ENCODE measurements at regions not wholly inside any gene's neighbourhood (a gene's known extent, or its start where the extent isn't known, plus 50 kb on each side); places are given as distances from the start of the nearest gene placed in this dataset.

DNA sequence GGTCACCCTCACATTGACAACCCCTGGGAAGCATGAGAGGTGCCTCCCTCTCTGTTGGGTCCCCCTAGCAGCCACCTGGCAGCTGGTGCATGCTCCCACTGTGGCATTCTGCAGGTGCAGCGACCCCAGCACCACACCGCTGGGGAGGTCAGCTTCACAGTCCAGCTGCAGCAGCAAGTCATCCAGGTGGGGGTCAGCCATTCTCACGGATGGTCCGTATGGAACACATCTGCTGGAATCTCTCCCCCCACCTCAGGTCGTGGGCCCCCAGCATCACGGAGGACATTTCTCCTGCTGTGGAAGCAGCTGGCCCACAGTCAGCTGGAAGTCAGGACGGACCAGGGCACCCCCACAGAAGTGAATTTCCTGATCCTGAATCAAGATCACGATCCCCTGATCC, 201.3 kb downstream of the COG6 start:
- TF ChIP-seq POLR2AphosphoS5 (IDR thresholded peaks at IDR 0.05; ENCODE audit: low read depth, low read length) (no peak), TAF1 (IDR thresholded peaks at IDR 0.05; ENCODE audit: borderline replicate concordance, insufficient read depth, low read length) (no peak)
- TF ChIP-seq, protein P1, sequence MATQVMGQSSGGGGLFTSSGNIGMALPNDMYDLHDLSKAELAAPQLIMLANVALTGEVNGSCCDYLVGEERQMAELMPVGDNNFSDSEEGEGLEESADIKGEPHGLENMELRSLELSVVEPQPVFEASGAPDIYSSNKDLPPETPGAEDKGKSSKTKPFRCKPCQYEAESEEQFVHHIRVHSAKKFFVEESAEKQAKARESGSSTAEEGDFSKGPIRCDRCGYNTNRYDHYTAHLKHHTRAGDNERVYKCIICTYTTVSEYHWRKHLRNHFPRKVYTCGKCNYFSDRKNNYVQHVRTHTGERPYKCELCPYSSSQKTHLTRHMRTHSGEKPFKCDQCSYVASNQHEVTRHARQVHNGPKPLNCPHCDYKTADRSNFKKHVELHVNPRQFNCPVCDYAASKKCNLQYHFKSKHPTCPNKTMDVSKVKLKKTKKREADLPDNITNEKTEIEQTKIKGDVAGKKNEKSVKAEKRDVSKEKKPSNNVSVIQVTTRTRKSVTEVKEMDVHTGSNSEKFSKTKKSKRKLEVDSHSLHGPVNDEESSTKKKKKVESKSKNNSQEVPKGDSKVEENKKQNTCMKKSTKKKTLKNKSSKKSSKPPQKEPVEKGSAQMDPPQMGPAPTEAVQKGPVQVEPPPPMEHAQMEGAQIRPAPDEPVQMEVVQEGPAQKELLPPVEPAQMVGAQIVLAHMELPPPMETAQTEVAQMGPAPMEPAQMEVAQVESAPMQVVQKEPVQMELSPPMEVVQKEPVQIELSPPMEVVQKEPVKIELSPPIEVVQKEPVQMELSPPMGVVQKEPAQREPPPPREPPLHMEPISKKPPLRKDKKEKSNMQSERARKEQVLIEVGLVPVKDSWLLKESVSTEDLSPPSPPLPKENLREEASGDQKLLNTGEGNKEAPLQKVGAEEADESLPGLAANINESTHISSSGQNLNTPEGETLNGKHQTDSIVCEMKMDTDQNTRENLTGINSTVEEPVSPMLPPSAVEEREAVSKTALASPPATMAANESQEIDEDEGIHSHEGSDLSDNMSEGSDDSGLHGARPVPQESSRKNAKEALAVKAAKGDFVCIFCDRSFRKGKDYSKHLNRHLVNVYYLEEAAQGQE (IDR thresholded peaks at IDR 0.05; ENCODE audit: insufficient read depth in 1 of 2, low read depth in 2 of 2, low read length in 2 of 2), result no peak

Measured in PFSK-1 (cell line).